ENCODE measurements at regions not wholly inside any gene's neighbourhood (a gene's known extent, or its start where the extent isn't known, plus 50 kb on each side); places are given as distances from the start of the nearest gene placed in this dataset.

GRCh38 chr11:128338811-128339210 lies 248.5 kb downstream of the ETS1 start:
- no peak overlapping the region for H3K4me3 ChIP-seq (ENCODE audit: low read depth, low read length)
- no peak for TF ChIP-seq CTCF (IDR thresholded peaks at IDR 0.05; ENCODE audit: low read depth, low read length)

- TF ChIP-seq CTCF (IDR thresholded peaks at IDR 0.05; ENCODE audit: low read depth, low read length), result no peak
- no peak overlapping the region for H3K4me3 ChIP-seq (ENCODE audit: low read depth, low read length)
These were observed 251.2 kb downstream of the ETS1 start for GRCh38 chr11:128336203-128336602.

GRCh38 chr11:128335729-128336128 lies 251.6 kb downstream of the ETS1 start:
- H3K4me3 ChIP-seq (ENCODE audit: low read depth, low read length), result no peak overlapping the region
- no peak for TF ChIP-seq CTCF (IDR thresholded peaks at IDR 0.05; ENCODE audit: low read depth, low read length)

GRCh38 chr11:128334311-128335044 lies 252.9 kb downstream of the ETS1 start:
- no peak for TF ChIP-seq CTCF (IDR thresholded peaks at IDR 0.05; ENCODE audit: low read depth, low read length)
- no peak overlapping the region for H3K4me3 ChIP-seq (ENCODE audit: low read depth, low read length)

GRCh38 chr11:128331317-128331716 lies 256.0 kb downstream of the ETS1 start:
- no peak overlapping the region for H3K4me3 ChIP-seq (ENCODE audit: low read depth, low read length)
- no peak for TF ChIP-seq CTCF (IDR thresholded peaks at IDR 0.05; ENCODE audit: low read depth, low read length)

- TF ChIP-seq CTCF (IDR thresholded peaks at IDR 0.05; ENCODE audit: low read depth, low read length), result no peak
- H3K4me3 ChIP-seq (ENCODE audit: low read depth, low read length), result no peak overlapping the region
These were observed 257.2 kb downstream of the ETS1 start for GRCh38 chr11:128330203-128330602.

GRCh38 chr11:128328955-128329551 lies 258.3 kb downstream of the ETS1 start:
- no peak for TF ChIP-seq CTCF (IDR thresholded peaks at IDR 0.05; ENCODE audit: low read depth, low read length)
- H3K4me3 ChIP-seq (ENCODE audit: low read depth, low read length), result no peak overlapping the region

Measured in WI38 (cell line).